ENCODE measurements at regions not wholly inside any gene's neighbourhood (a gene's known extent, or its start where the extent isn't known, plus 50 kb on each side); places are given as distances from the start of the nearest gene placed in this dataset.

- DNase-seq (ENCODE audit: low read depth in 1 of 2, low spot score in 1 of 2) = no peak
- in situ Hi-C loops (cut with HindIII; ENCODE audit: low pct_unique_long_range_greater_than_20kb, low sequenced_read_pairs) = no loop called here
- TF ChIP-seq JUND (IDR thresholded peaks at IDR 0.05; ENCODE audit: low read depth) = no peak
These were observed 92.9 kb upstream of the DUSP5 start for GRCh38 chr10:110404825-110405224.

DNA sequence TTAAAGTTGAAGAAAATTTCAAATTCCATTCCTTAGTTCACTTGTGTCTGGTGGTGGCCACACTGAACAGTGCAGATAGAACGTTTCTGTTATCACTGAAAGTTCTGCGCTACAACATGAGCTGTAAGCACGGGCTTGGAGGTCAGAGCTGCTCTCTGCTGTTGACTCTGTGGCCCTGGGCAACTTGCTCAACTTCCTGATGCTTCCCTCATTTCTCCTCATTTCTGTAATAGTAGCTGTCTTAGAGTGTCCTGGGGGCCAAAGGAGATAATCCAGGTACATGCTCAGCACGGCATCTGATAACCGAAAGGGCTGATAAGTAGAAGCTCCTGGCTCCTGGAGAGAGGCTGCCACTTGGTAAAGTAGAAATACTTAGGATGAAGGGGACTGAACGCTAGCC is 92.3 kb upstream of the DUSP5 start:
- in situ Hi-C loops (cut with HindIII; ENCODE audit: low pct_unique_long_range_greater_than_20kb, low sequenced_read_pairs) = no loop called here
- DNase-seq (ENCODE audit: low read depth in 1 of 2, low spot score in 1 of 2) = no peak
- TF ChIP-seq JUND (IDR thresholded peaks at IDR 0.05; ENCODE audit: low read depth) = no peak

DNA sequence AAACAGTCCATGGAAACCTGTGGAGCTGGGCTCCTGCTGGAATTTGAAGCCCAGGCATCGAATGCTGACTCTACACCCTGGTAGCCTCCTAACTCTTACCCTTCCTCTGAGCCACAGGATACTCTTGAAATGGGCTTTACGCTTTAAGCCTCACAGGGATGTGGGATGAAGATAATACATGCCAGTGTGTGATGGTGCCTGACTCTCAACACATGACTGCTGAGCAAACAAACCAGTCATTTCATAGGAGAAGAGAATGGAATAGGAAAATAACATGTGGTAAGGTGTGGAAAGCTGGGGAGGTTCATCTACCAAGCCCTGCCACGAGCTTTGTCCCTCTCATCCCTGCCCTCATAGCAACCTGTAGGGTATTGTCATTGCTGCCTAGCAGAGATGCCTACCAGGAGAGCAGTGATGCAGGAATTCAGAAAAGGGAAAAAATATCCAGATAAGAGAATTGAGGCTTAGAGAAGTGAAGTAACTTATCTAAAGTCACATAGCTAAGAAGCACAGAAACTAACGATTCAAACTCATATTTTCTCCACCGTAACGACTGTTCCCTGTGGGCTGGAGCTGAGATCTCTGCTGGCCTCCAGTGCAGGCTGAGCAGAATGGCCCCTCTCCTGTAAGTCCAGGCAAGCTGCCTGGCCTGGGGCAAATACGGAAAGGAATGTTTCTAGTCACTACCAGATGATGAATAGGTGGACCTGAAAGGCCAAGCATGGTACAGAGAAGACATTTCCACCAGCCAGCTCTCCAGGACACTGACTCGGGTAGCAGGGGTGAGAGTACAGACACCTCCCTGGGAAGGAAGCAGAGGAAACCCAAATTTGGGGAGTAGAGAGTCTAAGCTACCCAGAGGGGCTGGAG is 90.2 kb upstream of the DUSP5 start:
- no peak for TF ChIP-seq JUND (IDR thresholded peaks at IDR 0.05; ENCODE audit: low read depth)
- no peak for DNase-seq (ENCODE audit: low read depth in 1 of 2, low spot score in 1 of 2)
- in situ Hi-C loops (cut with HindIII; ENCODE audit: low pct_unique_long_range_greater_than_20kb, low sequenced_read_pairs) = no loop called here

DNA sequence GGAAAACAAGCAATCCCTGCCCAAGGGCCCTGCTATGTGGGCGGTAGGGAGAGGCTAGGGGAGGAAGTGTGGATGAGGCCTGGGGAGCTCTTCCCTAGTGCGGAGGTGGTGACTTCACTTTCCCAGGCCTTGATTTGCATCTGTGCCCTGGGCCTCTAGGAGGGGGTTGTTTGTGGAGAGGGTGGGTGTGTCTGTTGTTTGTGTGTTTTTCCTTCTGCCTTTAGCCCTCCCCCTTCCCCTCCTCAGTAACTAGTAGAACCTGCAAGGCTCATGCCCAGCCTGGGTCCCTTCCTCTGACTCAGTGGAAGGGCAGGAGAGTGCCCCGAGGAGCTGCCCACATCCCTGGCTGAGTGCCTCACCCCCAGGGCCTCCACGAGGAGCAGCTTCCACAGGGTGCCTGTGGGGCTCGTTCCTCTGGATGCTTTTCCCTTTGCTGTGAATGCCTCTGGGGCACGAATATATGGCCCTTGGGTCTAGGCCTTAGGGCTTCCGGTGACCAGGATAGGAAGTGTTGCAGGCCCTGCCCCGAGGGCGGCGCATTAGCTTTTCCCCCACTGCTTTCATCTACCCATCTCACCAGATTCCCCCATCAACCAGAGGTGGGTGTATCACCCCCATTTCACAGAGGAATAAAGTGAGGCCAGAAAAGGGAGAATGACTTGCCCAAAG is 89.4 kb upstream of the DUSP5 start:
- TF ChIP-seq JUND (IDR thresholded peaks at IDR 0.05; ENCODE audit: low read depth) = no peak
- in situ Hi-C loops (cut with HindIII; ENCODE audit: low pct_unique_long_range_greater_than_20kb, low sequenced_read_pairs) = no loop called here
- peak; percentile 37 to 94 for DNase-seq (ENCODE audit: low read depth in 1 of 2, low spot score in 1 of 2)

- in situ Hi-C loops (cut with HindIII; ENCODE audit: low pct_unique_long_range_greater_than_20kb, low sequenced_read_pairs) = no loop called here
- no peak for DNase-seq (ENCODE audit: low read depth in 1 of 2, low spot score in 1 of 2)
- no peak for TF ChIP-seq JUND (IDR thresholded peaks at IDR 0.05; ENCODE audit: low read depth)
These were observed 88.8 kb upstream of the DUSP5 start for GRCh38 chr10:110408943-110409342.

- no peak for DNase-seq (ENCODE audit: low read depth in 1 of 2, low spot score in 1 of 2)
- in situ Hi-C loops (cut with HindIII; ENCODE audit: low pct_unique_long_range_greater_than_20kb, low sequenced_read_pairs) = no loop called here
- no peak for TF ChIP-seq JUND (IDR thresholded peaks at IDR 0.05; ENCODE audit: low read depth)
These were observed 88.2 kb upstream of the DUSP5 start for GRCh38 chr10:110409488-110409887.

GRCh38 chr10:110409926-110410325 is 87.8 kb upstream of the DUSP5 start:
- in situ Hi-C loops (cut with HindIII; ENCODE audit: low pct_unique_long_range_greater_than_20kb, low sequenced_read_pairs) = no loop called here

DNA sequence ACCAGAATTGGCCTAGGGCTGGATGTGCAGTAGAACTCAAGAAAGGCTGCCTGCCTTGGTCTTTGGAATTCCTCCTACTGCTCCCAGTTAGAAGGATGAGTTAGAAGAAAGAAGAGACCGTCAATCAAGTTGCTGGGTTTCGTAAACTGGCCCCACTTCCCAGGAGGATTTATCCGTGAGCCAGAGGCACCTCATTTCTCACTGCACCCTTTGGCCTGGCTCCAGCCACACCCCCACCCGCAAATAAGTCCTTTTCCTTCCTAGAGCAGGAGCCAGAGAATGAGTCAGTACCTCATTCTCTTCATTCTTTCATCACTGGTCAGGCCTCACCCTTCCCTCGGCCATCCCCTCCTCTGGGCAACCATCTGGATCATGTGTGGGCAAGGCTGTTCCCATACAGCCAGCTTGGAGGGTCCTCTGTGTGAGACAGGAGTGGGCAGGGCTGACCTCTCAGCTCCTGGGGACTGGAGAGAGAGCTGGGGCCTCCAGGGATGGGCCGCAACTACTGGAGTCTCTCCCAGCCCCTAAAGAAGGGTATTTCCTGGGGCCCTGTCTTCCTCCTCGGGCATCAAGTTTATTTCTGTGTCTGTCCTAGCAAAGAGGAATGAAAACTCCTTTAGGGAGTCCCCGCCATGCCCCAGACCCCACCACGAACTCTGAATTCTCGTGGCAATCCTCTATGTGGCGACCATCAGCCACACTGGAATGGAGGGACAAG is 87.2 kb upstream of the DUSP5 start:
- peak; percentile 31; the same call in 1 of the 2 replicates for TF ChIP-seq JUND (IDR thresholded peaks at IDR 0.05; ENCODE audit: low read depth)
- DNase-seq (ENCODE audit: low read depth in 1 of 2, low spot score in 1 of 2) = peak; percentile 39 to 77
- in situ Hi-C loops (cut with HindIII; ENCODE audit: low pct_unique_long_range_greater_than_20kb, low sequenced_read_pairs) = no loop called here

More at GRCh38 chr10:110409926-110410325, 87.8 kb upstream of the DUSP5 start:
- TF ChIP-seq JUND (IDR thresholded peaks at IDR 0.05; ENCODE audit: low read depth) = no peak
- DNase-seq (ENCODE audit: low read depth in 1 of 2, low spot score in 1 of 2) = no peak

DNA sequence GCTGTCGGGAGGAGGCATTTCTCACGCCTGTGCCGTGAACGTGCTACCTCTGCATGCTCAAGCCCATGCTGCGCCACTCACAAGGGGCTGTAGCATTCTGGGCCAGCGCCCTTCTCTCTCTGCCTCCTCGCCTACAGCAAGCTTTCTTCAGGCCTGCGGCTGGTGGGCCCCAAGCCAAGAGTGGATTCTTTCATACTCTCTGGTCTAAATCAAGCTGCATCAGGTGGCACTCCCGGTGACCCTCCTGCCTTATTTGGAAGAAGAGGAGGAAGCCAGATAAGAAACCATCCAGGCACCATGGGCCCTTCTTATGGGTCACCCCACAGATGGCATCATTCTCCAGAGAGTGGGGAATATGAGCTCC is 86.7 kb upstream of the DUSP5 start:
- DNase-seq (ENCODE audit: low read depth in 1 of 2, low spot score in 1 of 2) = no peak
- no peak for TF ChIP-seq JUND (IDR thresholded peaks at IDR 0.05; ENCODE audit: low read depth)
- in situ Hi-C loops (cut with HindIII; ENCODE audit: low pct_unique_long_range_greater_than_20kb, low sequenced_read_pairs) = no loop called here

GRCh38 chr10:110413049-110413783 is 84.5 kb upstream of the DUSP5 start:
- no peak for DNase-seq (ENCODE audit: low read depth in 1 of 2, low spot score in 1 of 2)
- in situ Hi-C loops (cut with HindIII; ENCODE audit: low pct_unique_long_range_greater_than_20kb, low sequenced_read_pairs) = no loop called here
- TF ChIP-seq JUND (IDR thresholded peaks at IDR 0.05; ENCODE audit: low read depth) = no peak

DNA sequence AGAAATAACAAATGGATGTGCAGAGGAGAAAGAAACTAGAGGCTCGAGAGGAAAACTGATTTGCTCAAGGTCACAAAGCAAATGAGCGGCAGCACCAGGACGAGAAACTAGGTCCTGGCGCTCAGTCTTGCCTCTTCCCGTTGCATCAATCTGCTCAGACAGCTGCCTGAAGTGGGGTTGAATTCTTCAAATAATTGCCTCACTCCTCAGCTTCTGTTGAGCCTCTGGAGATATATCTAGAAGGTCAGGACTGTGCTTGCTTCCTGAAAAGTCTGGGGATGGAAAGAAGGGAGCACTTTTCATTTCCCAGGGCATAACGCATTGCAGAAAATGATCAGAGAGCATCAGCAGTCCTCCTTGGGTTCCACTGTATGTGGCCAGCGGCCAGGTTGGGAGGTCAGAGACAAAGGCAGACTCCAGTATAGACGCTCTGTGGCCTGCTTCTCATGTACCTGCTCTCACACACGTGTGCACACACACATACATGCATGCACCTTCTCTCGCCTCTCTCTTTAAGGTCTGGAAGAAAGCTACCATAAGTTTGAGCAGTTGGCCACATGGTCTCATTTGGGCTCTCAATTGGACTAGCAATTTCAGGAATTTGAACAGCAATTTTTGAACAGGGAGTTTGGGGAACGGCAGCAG is 83.7 kb upstream of the DUSP5 start:
- in situ Hi-C loops (cut with HindIII; ENCODE audit: low pct_unique_long_range_greater_than_20kb, low sequenced_read_pairs) = no loop called here
- no peak for TF ChIP-seq JUND (IDR thresholded peaks at IDR 0.05; ENCODE audit: low read depth)
- DNase-seq (ENCODE audit: low read depth in 1 of 2, low spot score in 1 of 2) = no peak
